Mesendoderm (in vitro differentiated cells): ENCODE measurements at regions not wholly inside any gene's neighbourhood (a gene's known extent, or its start where the extent isn't known, plus 50 kb on each side); places are given as distances from the start of the nearest gene placed in this dataset.
"Not testable (repeated sequence)": the region's sequence is repeated elsewhere in the genome, so short reads cannot be mapped to it uniquely, and the experiment has no call there.

ENCODE experiments used
- DNase-seq: peaks from one replicate; pipeline ENCODE4 v3.0.0; 2013
- H2AK5ac ChIP-seq: 2 replicates; pipeline ENCODE4 v1.6.1; 2013; ENCODE audit warnings: low read length, inconsistent platforms
- H2BK120ac ChIP-seq: 2 replicates; pipeline ENCODE4 v1.6.1; 2013; ENCODE audit warnings: low read depth, mild to moderate bottlenecking, low read length, moderate library complexity, mixed read lengths
- H2BK15ac ChIP-seq: replicated peaks from 2 replicates; pipeline ENCODE4 v1.6.1; 2013; ENCODE audit warnings: low read depth, mild to moderate bottlenecking, moderate library complexity
- H2BK5ac ChIP-seq: 2 replicates; pipeline ENCODE4 v1.6.1; 2013; ENCODE audit warnings: low read length, inconsistent platforms
- H3K18ac ChIP-seq: 2 replicates; pipeline ENCODE4 v1.6.1; 2013; ENCODE audit warnings: mild to moderate bottlenecking, low read length, mixed read lengths
- H3K23ac ChIP-seq: one replicate; pipeline ENCODE4 v1.6.1; 2013; ENCODE audit warnings: low read length
- H3K27ac ChIP-seq: 2 replicates; pipeline ENCODE4 v1.5.1; 2013; ENCODE audit warnings: low read depth, mild to moderate bottlenecking, inconsistent platforms, low read length, moderate library complexity
- H3K27me3 ChIP-seq: 2 replicates; pipeline ENCODE4 v1.6.1; 2013; ENCODE audit warnings: low read length, control low read depth, mild to moderate bottlenecking, inconsistent platforms; ENCODE audit not compliant: insufficient read depth, poor library complexity
- H3K36me3 ChIP-seq: 2 replicates; pipeline ENCODE4 v1.6.1; 2013; ENCODE audit warnings: low read length, inconsistent platforms; ENCODE audit not compliant: control insufficient read depth, insufficient read depth
- H3K4ac ChIP-seq: one replicate; pipeline ENCODE4 v1.6.1; 2013; ENCODE audit warnings: low read depth, mild to moderate bottlenecking, low read length, moderate library complexity
- H3K4me1 ChIP-seq: 2 replicates; pipeline ENCODE4 v1.6.1; 2013; ENCODE audit warnings: low read depth, low read length, inconsistent platforms; ENCODE audit not compliant: control insufficient read depth
- H3K4me2 ChIP-seq: 2 replicates; pipeline ENCODE4 v1.6.1; 2013; ENCODE audit warnings: low read length
- H3K4me3 ChIP-seq: 2 replicates; pipeline ENCODE4 v1.5.1; 2013; ENCODE audit warnings: mild to moderate bottlenecking, low read length
- H3K56ac ChIP-seq: one replicate; pipeline ENCODE4 v1.6.1; 2013; ENCODE audit warnings: low read length
- H3K79me1 ChIP-seq: 2 replicates; pipeline ENCODE4 v1.6.1; 2013; ENCODE audit warnings: low read length, inconsistent platforms
- H3K79me2 ChIP-seq: 2 replicates; pipeline ENCODE4 v1.6.1; 2013; ENCODE audit warnings: mild to moderate bottlenecking, low read length; ENCODE audit not compliant: control insufficient read depth, insufficient read depth
- H3K9ac ChIP-seq: 2 replicates; pipeline ENCODE4 v1.6.1; 2013; ENCODE audit warnings: low read length, inconsistent platforms
- H4K5ac ChIP-seq: one replicate; pipeline ENCODE4 v1.6.1; 2013; ENCODE audit warnings: low read length
- H4K8ac ChIP-seq: one replicate; pipeline ENCODE4 v1.6.1; 2013; ENCODE audit warnings: low read depth, mild to moderate bottlenecking, control low read depth, low read length, moderate library complexity
- WGBS: extraction: QIAGEN DNeasy Blood & Tissue Kit; methylation state at CpG from one replicate; pipeline ENCODE4 v1.1.7; 2013; ENCODE audit warnings: low lambda C conversion rate, missing lambda C conversion rate; ENCODE audit not compliant: insufficient coverage; ENCODE audit errors: extremely low coverage; 5-methylcytosine and 5-hydroxymethylcytosine counted together

- H3K4me1 ChIP-seq, H2AK5ac ChIP-seq: not testable (repeated sequence)
- no CpG with 5 or more reads among the region's 23 CpGs for WGBS
Observed at GRCh38 chr16:29143739-29144668, 159.2 kb downstream of the LAT start.

GRCh38 chr16:29142506-29142905 is 157.7 kb downstream of the LAT start:
- not testable (repeated sequence) for H3K4me3 ChIP-seq, H4K8ac ChIP-seq, H3K18ac ChIP-seq, H3K4me1 ChIP-seq, DNase-seq, H3K23ac ChIP-seq, H3K4ac ChIP-seq, H3K9ac ChIP-seq, H3K27me3 ChIP-seq, H3K79me1 ChIP-seq, H3K4me2 ChIP-seq, H3K36me3 ChIP-seq, H3K79me2 ChIP-seq, H2AK5ac ChIP-seq, H4K5ac ChIP-seq, H2BK15ac ChIP-seq, H3K27ac ChIP-seq, H2BK120ac ChIP-seq, H3K56ac ChIP-seq, H2BK5ac ChIP-seq
- WGBS, result no CpG with 5 or more reads among the region's 14 CpGs

More at GRCh38 chr16:29143739-29144668, 159.2 kb downstream of the LAT start:
- not testable (repeated sequence) for H3K18ac ChIP-seq, H3K23ac ChIP-seq, H2BK5ac ChIP-seq, H3K4me2 ChIP-seq, H3K9ac ChIP-seq, H3K56ac ChIP-seq, DNase-seq, H4K5ac ChIP-seq, H4K8ac ChIP-seq, H2BK15ac ChIP-seq, H3K27ac ChIP-seq, H2BK120ac ChIP-seq, H3K36me3 ChIP-seq, H3K79me1 ChIP-seq, H3K4me3 ChIP-seq, H3K4ac ChIP-seq, H3K27me3 ChIP-seq, H3K79me2 ChIP-seq

GRCh38 chr16:29141586-29142324 is 156.9 kb downstream of the LAT start:
- H3K4me1 ChIP-seq, result no peaks in the 10 kb centered on the region
- H4K8ac ChIP-seq, result no peak overlapping the region
- no peak overlapping the region for H2BK15ac ChIP-seq
- no peak overlapping the region for H3K27ac ChIP-seq
- no peaks in the 10 kb centered on the region for H3K27me3 ChIP-seq
- H3K79me2 ChIP-seq, result no peaks in the 10 kb centered on the region
- no peak overlapping the region for H3K56ac ChIP-seq
- no peak overlapping the region for H3K18ac ChIP-seq
- no peak overlapping the region for H3K4ac ChIP-seq
- no peaks in the 10 kb centered on the region for H3K79me1 ChIP-seq
- no peak for DNase-seq
- no peak overlapping the region for H2BK120ac ChIP-seq
- no peak overlapping the region for H3K4me3 ChIP-seq
- no peak overlapping the region for H2BK5ac ChIP-seq
- H3K4me2 ChIP-seq, result no peak overlapping the region
- H3K23ac ChIP-seq, result no peak overlapping the region
- no peak overlapping the region for H3K9ac ChIP-seq
- WGBS, result no CpG with 5 or more reads among the region's 35 CpGs
- no peak overlapping the region for H2AK5ac ChIP-seq
- H4K5ac ChIP-seq, result no peak overlapping the region
- no peaks in the 10 kb centered on the region for H3K36me3 ChIP-seq

GRCh38 chr16:29141121-29141520 is 156.3 kb downstream of the LAT start:
- H3K4me3 ChIP-seq, H3K4ac ChIP-seq, H3K23ac ChIP-seq, H3K4me1 ChIP-seq, H2BK15ac ChIP-seq, H3K79me2 ChIP-seq, H3K27ac ChIP-seq, H3K18ac ChIP-seq, H3K9ac ChIP-seq, H3K79me1 ChIP-seq, H2BK120ac ChIP-seq, H4K5ac ChIP-seq, H3K36me3 ChIP-seq, H2AK5ac ChIP-seq, DNase-seq, H4K8ac ChIP-seq, H3K56ac ChIP-seq, H3K4me2 ChIP-seq, H3K27me3 ChIP-seq, H2BK5ac ChIP-seq: not testable (repeated sequence)
- no CpG with 5 or more reads among the region's 12 CpGs for WGBS

GRCh38 chr16:29139901-29140855 is 155.3 kb downstream of the LAT start:
- not testable (repeated sequence) for H3K18ac ChIP-seq, H3K79me1 ChIP-seq, H3K9ac ChIP-seq, H2BK120ac ChIP-seq, H3K23ac ChIP-seq, H4K8ac ChIP-seq, H3K4me3 ChIP-seq, H3K4me2 ChIP-seq, DNase-seq, H3K56ac ChIP-seq, H3K79me2 ChIP-seq, H3K36me3 ChIP-seq, H3K27ac ChIP-seq, H4K5ac ChIP-seq, H2BK15ac ChIP-seq, H3K27me3 ChIP-seq, H3K4me1 ChIP-seq, H2BK5ac ChIP-seq, H2AK5ac ChIP-seq, H3K4ac ChIP-seq
- no CpG with 5 or more reads among the region's 44 CpGs for WGBS
